Ovary (tissue), 7 donors: ENCODE measurements at regions not wholly inside any gene's neighbourhood (a gene's known extent, or its start where the extent isn't known, plus 50 kb on each side); places are given as distances from the start of the nearest gene placed in this dataset.

Source experiments
- DNase-seq, 5 donors: peaks; one replicate each; pipeline ENCODE4 v3.0.0-alpha.2; 2019 to 2020
- H3K27ac ChIP-seq, 2 donors: fragments of 200-600 bp; one replicate each; pipeline versions ENCODE4 v1.5.1 to v1.8.0; 2019 to 2022
- H3K27me3 ChIP-seq: fragments of 200-600 bp; one replicate; pipeline ENCODE4 v1.8.0; 2022
- H3K36me3 ChIP-seq: fragments of 200-600 bp; sonication (generic); one replicate; pipeline ENCODE4 v1.5.1; 2019
- H3K4me1 ChIP-seq: one replicate; pipeline ENCODE4 v1.8.1; 2013; ENCODE audit warnings: mild to moderate bottlenecking, moderate library complexity; ENCODE audit not compliant: insufficient read depth
- H3K4me3 ChIP-seq: fragments of 200-600 bp; sonication (generic); one replicate; pipeline ENCODE4 v1.5.1; 2017
- H3K9me3 ChIP-seq, 2 donors: fragments of 200-600 bp in 1 of 2; sonication (generic) in 1 of 2; one replicate each; pipeline versions ENCODE4 v1.5.1 to v1.8.1; 2013 to 2019; ENCODE audit warnings: mild to moderate bottlenecking in 1 of 2, moderate library complexity in 1 of 2
- EP300 ChIP-seq: sonication (generic); formaldehyde crosslinking; IDR thresholded peaks from one replicate; pipeline ENCODE4 v1.6.1; 2017; ENCODE audit warnings: antibody characterized with exemption
- POLR2A ChIP-seq: fragments of 450-650 bp; IDR thresholded peaks from one replicate; pipeline ENCODE4 v1.6.1; 2017; ENCODE audit warnings: antibody characterized with exemption, mild to moderate bottlenecking, moderate library complexity
- WGBS, 3 donors: extraction: QIAGEN DNeasy Blood & Tissue Kit in 1 of 3; methylation state at CpG; one replicate each; pipeline versions ENCODE4 v1.1.5 to v1.1.7; 2013 to 2017; 5-methylcytosine and 5-hydroxymethylcytosine counted together
- intact Hi-C, 4 donors: fragments of 100-400 bp; cut with DNase I; formaldehyde crosslinking; loops; one replicate each; pipeline versions ENCODE4 v1.11.0 to v1.15.1; 2022 to 2023
- TF ChIP-seq, protein P1 (sequence below), 3 donors: fragments of 450-650 bp in 2 of 3; fragments of 200-600 bp in 1 of 3; IDR thresholded peaks; one replicate each; pipeline versions ENCODE4 v1.5.1 to v1.8.0; 2016 to 2022; ENCODE audit warnings: antibody characterized with exemption in 3 of 3, mild to moderate bottlenecking in 1 of 3
- donor health status: DM: no; HTN: no; CAD: no; lungs with moderate emphysema.
- donor health status: DM: no; HTN: no; CAD: no.
- donor health status: Bipolar disorder and iron deficiency.
- donor health status: DM: no; HTN: no; CAD: no.
- donor health status: DM: yes; HTN: yes; CAD: no.

DNA sequence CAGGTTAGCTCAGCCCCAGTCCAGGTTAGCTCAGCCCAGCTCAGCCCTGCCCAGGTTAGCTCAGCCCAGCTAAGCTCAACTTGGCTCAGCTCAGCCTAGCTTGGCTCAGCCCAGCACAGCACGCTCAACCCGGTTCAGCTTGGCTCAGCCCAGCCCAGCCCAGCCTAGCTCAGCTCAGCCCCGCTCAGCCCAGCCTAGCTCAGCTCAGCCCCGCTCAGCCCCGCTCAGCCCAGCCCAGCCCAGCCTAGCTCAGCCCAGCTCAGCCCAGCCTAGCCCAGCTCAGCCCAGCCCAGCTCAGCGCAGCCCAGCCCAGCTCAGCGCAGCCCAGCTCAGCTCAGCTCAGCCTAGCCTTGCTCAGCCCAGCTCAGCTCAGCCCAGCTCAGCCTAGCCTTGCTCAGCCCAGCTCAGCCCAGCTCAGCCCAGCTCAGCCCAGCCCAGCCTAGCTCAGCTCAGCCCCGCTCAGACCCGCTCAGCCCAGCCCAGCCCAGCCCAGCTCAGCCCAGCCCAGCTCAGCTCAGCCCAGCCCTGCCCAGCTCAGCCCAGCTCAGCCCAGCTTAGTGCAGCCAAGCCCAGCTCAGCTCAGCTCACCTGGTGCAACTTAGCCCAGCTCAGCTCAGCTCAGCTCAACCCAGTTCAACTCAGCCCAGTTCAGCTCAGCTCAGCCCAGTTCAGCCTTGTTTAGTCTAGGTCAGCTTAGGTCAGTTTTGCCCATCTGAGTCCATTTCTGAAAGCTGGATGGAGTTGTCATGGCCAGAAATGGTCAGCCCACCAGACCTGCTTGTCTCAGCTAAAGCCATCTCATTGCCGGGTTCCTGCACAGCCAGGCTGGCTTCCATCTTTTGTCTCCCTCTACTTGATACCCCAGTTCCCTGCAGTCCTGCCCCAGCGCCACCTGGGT is 333.6 kb downstream of the TMEM121 start:
- no peaks in the 10 kb centered on the region for H3K27me3 ChIP-seq
- H3K36me3 ChIP-seq, result no peaks in the 10 kb centered on the region
- no peaks in the 10 kb centered on the region for H3K4me1 ChIP-seq
- no peak for TF ChIP-seq POLR2A
- TF ChIP-seq, protein P1, sequence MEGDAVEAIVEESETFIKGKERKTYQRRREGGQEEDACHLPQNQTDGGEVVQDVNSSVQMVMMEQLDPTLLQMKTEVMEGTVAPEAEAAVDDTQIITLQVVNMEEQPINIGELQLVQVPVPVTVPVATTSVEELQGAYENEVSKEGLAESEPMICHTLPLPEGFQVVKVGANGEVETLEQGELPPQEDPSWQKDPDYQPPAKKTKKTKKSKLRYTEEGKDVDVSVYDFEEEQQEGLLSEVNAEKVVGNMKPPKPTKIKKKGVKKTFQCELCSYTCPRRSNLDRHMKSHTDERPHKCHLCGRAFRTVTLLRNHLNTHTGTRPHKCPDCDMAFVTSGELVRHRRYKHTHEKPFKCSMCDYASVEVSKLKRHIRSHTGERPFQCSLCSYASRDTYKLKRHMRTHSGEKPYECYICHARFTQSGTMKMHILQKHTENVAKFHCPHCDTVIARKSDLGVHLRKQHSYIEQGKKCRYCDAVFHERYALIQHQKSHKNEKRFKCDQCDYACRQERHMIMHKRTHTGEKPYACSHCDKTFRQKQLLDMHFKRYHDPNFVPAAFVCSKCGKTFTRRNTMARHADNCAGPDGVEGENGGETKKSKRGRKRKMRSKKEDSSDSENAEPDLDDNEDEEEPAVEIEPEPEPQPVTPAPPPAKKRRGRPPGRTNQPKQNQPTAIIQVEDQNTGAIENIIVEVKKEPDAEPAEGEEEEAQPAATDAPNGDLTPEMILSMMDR (IDR thresholded peaks at IDR 0.05), result no peak
- no peak for TF ChIP-seq EP300
- DNase-seq, result peak; percentile 3 to 21 (median 3)
- peaks cover 0 to 7% of the 10 kb centered on the region in 2 donors for H3K9me3 ChIP-seq
- intact Hi-C loops, result no loop called here
- no peak overlapping the region for H3K27ac ChIP-seq
- WGBS, 3 donors, result 81 to 92% (median 87%) methylated on average over 11 of the region's 11 CpGs
- no peak overlapping the region for H3K4me3 ChIP-seq

DNA sequence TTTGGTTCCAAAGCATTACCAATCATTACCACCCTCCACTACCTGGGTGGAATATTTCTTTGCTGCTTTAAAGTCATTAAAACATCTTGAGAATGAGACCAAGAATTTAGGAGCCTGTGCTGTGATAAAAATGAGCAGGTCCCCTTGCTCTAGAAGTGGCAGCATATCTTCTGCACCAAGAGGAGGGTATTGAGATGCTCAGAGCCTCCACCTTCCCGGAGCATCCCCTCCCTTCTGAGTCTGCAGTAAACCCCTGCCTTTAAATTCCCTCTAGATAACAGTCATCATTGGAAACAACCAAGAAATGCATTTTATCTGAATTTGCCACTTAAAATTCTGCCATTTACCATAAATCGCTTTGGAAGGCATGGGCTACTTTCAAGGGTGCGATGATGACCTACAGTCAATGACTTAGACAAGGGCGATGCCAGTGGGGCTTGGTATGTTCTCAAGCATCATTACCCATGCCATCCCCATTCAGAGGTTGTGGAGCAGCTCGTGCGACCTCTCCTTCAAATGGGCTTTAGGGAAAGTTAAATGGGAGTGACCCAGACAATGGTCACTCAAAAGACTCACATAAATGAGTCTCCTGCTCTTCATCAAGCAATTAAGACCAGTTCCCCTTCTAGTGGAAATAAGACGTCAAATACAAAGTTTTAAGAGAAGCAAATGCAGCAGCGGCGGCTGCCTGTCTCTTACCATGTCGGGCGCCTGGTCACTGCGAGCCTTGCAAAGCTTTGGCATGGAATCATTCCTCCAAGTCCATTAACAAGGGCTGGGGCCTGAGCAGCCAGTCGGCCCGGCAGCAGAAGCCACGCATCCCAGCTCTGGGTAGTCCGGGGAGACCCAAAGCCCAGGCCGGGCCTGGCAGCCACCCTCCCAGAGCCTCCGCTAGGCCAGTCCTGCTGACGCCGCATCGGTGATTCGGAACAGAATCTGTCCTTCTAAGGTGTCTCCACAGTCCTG is 334.5 kb downstream of the TMEM121 start:
- Histone ChIP-seq H3K27me3 (no peaks in the 10 kb centered on the region), H3K4me3 (no peak overlapping the region), H3K9me3 (peaks cover 0 to 7% of the 10 kb centered on the region in 2 donors), H3K27ac (no peak overlapping the region), H3K36me3 (no peaks in the 10 kb centered on the region), H3K4me1 (no peaks in the 10 kb centered on the region)
- 83 to 89% (median 85%) methylated on average over 22 of the region's 22 CpGs for WGBS, 3 donors
- intact Hi-C loops, result no loop called here
- TF ChIP-seq EP300 (no peak), POLR2A (no peak)
- TF ChIP-seq, protein P1 (IDR thresholded peaks at IDR 0.05), result no peak
- DNase-seq, result peak in 4 of 5 donors; percentile 3 to 6 (median 4)

DNA sequence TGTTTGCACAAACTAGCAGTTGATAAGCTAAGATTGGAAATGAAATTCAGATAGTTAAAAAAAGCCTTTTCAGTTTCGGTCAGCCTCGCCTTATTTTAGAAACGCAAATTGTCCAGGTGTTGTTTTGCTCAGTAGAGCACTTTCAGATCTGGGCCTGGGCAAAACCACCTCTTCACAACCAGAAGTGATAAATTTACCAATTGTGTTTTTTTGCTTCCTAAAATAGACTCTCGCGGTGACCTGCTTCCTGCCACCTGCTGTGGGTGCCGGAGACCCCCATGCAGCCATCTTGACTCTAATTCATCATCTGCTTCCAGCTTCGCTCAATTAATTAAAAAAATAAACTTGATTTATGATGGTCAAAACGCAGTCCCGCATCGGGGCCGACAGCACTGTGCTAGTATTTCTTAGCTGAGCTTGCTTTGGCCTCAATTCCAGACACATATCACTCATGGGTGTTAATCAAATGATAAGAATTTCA is 335.6 kb downstream of the TMEM121 start:
- 62 to 82% (median 70%) methylated on average over 11 of the region's 11 CpGs for WGBS, 3 donors

More for the DNA sequence above, 335.6 kb downstream of the TMEM121 start:
- intact Hi-C loops, result no loop called here
- Histone ChIP-seq H3K27ac (no peak overlapping the region), H3K4me1 (no peaks in the 10 kb centered on the region), H3K9me3 (peaks cover 0 to 5% of the 10 kb centered on the region in 2 donors), H3K36me3 (no peaks in the 10 kb centered on the region), H3K27me3 (no peaks in the 10 kb centered on the region), H3K4me3 (no peak overlapping the region)
- no peak for DNase-seq
- TF ChIP-seq, protein P1 (IDR thresholded peaks at IDR 0.05), result no peak
- TF ChIP-seq EP300 (no peak), POLR2A (no peak)
